ENCODE measurements at regions not wholly inside any gene's neighbourhood (a gene's known extent, or its start where the extent isn't known, plus 50 kb on each side); places are given as distances from the start of the nearest gene placed in this dataset.

GRCh38 chr9:30584559-30584958 lies 1799.9 kb upstream of the ACO1 start:
- TF ChIP-seq, protein P1, sequence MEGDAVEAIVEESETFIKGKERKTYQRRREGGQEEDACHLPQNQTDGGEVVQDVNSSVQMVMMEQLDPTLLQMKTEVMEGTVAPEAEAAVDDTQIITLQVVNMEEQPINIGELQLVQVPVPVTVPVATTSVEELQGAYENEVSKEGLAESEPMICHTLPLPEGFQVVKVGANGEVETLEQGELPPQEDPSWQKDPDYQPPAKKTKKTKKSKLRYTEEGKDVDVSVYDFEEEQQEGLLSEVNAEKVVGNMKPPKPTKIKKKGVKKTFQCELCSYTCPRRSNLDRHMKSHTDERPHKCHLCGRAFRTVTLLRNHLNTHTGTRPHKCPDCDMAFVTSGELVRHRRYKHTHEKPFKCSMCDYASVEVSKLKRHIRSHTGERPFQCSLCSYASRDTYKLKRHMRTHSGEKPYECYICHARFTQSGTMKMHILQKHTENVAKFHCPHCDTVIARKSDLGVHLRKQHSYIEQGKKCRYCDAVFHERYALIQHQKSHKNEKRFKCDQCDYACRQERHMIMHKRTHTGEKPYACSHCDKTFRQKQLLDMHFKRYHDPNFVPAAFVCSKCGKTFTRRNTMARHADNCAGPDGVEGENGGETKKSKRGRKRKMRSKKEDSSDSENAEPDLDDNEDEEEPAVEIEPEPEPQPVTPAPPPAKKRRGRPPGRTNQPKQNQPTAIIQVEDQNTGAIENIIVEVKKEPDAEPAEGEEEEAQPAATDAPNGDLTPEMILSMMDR (conservative IDR thresholded peaks at IDR 0.05), result no peak
- no peak for TF ChIP-seq EZH2 (IDR thresholded peaks at IDR 0.05; ENCODE audit: low read depth)

Measured in PC-9 (cell line).